Retina (tissue), 1 donor: ENCODE measurements at regions not wholly inside any gene's neighbourhood (a gene's known extent, or its start where the extent isn't known, plus 50 kb on each side); places are given as distances from the start of the nearest gene placed in this dataset.

Experiments
- DNase-seq: peaks from one replicate; pipeline ENCODE4 v3.0.0-alpha.2; 2016

DNA sequence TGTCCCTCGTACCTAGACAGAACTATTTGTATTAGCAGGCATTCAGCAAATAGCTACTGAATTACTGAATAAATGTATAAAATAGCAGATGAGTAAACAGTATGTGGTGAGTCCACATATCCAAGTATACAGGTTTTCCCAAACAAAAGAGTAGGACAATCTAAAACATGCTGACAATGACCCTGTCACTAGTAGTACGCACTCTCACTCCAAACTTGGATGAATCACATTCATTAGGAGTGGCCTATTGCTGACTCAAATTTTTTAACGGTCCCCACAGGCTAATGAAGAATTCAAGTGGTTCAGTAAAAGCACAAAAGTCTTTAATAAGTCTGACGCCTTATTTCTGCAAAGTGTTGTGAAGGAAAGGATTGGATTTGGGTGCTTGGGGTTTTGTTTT lies 449.3 kb upstream of the THBS1 start:
- no peak for DNase-seq

- DNase-seq = no peak
Observed at GRCh38 chr15:39132070-39132469, 448.8 kb upstream of the THBS1 start.

- no peak for DNase-seq
Observed at GRCh38 chr15:39132954-39133600, 447.8 kb upstream of the THBS1 start.

DNA sequence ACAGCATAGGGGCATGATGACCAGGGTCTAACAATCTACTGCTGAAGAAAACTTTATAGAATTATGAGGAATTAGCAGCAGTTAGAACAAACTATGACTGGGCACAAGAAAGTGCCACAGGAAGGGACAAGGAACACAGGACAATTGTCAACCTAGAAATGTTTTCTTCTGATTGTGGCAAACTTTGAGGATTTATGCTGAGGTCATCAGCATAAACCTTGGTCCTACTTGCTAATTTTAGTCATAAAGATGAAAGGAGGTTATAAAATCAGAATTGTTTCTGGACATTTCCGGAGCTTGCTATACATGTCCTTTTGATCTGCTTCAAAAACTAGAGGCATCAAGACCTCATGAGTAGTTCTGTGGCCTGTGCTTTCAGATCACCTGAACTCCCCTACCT lies 446.6 kb upstream of the THBS1 start:
- no peak for DNase-seq

- no peak for DNase-seq
Observed at GRCh38 chr15:39135989-39136388, 444.9 kb upstream of the THBS1 start.

DNA sequence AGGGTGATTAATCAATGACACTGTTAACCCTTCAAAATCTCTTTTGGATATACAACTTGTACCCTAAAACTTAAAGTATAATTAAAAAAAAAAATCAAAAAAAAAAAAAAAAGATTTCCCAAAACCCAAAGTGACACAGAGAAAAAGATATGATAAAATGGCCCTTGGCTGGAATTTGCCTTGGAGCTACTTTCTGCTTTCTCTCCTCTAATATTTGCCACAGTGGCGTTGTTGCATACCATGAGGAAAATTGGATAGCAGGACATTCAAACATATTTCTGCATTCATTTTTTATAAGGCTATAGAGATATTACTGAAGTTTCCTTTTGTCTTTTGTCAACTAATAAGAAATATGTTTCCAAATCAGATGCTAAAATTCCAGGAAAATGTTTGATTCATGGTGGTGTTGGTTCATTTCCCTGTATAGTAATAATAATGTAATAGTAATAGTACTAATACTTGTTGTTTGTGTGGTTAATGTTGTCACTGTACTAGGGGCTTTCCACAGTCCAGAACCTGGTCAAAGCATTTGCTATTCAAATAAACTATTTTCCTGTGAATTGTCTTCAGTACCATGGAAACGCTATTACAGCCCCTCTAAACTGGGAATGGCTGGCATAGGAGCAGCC lies 441.3 kb upstream of the THBS1 start:
- DNase-seq = no peak

DNA sequence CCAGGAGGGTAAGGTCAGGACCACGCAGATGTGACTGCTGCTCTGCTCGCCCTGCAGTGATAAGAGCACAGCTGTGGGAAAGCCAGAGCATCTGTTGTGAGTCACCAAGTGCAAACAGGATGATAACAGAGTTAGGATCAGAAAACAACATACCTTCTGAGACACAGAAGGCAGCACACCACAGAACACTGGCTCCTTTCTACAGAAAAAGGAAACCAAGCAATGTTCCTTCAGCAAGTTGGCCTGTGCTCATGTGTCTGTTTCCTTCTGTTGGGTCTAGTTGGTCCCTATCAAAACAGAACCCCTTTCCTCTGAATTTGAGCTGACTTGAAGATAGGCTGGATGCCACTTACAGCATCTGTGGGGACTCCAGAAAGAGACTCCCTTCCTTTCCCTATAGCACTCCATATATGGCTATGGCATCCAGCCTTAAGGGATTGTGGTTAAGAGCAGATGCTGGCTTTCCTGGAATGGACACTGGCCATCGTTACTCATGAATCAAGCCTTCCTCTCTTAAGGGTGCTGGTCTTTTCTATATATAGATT lies 440.7 kb upstream of the THBS1 start:
- no peak for DNase-seq

GRCh38 chr15:39142500-39142899 lies 438.4 kb upstream of the THBS1 start:
- no peak for DNase-seq

DNA sequence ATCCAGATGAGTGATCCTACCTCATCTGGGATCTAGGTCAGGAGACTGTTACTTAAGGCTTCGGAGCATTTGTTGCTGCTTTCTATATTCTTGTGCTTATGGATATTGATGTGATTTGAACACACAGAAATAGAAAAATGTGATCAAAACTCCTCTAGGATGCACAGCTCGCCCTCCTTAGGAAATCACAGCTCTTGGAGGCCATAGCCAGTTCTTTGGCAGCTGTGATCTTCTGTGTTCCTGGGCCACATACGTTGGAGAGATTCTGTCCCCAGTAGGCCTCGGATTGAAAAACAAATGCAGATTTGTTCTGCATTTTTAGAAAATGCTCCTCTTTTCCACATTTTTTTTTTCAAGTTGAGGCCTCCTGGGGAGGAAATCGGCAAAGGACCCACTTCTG lies 437.4 kb upstream of the THBS1 start:
- DNase-seq = no peak

DNA sequence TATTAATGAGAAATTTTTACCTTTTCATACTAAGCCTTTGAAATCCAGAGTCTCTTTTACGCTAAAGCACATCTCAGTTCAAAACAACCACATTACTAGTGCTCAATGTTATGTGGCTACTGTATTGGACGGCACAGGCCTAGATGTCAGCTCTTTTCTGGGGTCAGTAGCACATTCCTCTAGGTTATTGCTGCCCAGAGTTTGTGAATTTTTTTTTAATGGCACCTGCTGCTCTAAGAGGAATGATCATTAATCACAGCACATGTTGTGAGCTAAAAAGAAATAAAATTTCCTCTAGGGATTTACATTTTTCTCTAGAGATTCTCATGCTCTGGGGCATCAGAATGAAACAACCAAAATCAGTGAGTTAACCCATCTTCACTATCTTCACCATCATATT lies 436.8 kb upstream of the THBS1 start:
- no peak for DNase-seq

DNA sequence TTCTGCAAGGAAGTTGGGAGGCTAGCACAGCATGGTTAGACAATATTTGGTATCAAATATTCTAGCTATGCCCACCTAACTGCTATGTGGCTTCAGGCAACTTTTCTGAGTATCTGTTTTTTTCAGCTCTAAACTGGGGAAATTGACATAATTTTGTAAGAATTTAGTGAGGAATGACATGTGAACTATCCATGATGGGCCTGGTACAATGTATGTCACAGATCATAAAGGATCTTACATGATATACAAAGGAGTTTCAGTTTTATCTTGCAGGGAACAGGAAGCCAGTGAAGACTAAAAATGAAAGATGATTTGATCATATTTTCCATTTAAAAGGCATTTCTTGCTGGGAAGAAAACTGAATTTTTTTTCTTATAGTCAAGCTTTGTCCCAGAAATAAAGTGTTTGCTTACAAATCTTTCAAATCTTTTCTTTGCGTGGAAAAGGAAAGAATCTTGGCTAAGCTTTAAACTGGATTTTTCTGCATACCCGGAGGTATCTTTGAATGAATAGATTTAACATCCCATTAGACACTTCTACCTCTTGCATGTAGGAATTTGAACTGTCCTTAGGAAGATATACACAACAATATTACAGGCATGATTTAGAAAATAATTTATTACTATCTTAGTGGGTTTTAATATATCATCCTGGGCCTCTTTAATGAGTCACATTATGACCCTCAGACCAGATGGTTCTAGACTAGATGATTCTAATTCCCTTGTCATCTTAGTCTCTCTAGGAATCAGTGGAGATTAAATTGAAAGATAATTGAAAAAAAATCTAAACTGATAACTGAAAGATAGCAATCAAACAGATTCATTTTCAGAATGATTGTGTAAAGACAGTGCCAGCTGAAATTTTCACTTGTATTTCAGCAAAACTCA lies 436.0 kb upstream of the THBS1 start:
- no peak for DNase-seq

GRCh38 chr15:39145854-39146625 lies 434.8 kb upstream of the THBS1 start:
- no peak for DNase-seq

DNA sequence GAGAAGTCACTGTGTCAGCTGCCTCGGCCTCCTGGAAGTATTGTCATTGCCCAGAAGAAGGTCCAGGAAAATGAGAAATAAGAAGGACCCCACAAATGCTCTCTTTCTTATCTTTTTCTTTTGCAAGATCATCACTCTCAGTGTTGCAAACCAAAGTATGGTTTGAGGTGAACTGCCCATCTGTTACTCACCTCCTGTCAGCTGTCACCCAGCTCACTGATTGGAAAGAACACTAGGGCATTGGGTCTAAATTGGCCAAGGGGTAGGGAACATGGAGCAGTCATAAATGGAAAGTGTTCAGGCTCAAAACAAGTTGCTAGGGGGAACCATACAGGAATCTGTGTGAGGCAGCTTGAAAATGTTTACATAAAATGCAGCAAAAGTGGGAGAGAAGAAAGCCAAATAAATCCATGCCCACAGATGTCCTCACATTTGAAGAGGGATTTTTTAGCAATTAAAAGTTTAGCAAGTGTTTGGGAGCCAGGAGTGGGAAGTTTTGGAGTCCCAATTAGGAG lies 431.2 kb upstream of the THBS1 start:
- no peak for DNase-seq

- DNase-seq = no peak
Observed at GRCh38 chr15:39151545-39151944, 429.3 kb upstream of the THBS1 start.

GRCh38 chr15:39153058-39153714 lies 427.7 kb upstream of the THBS1 start:
- DNase-seq = no peak

DNA sequence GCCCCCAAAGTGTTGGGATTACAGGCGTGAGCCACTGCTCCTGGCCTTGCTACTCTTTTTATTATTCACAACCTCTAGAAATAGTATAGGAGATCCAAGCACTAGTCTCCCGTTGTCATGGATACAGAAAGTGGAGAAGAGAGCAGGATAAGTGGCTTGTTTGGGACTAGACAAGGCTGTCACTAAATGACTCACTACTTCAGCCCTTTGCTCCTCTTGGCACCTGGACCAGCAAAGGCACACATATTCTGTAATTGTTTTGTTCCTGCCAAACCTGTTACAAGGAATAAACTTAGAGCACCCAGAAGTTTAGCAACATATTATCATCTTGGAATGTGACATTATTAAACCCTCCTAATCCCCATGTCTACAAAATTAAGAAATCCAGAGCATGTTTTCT lies 427.2 kb upstream of the THBS1 start:
- no peak for DNase-seq

GRCh38 chr15:39154227-39154638 lies 426.6 kb upstream of the THBS1 start:
- DNase-seq = no peak

- DNase-seq = no peak
Observed at GRCh38 chr15:39154776-39155175, 426.1 kb upstream of the THBS1 start.

- DNase-seq = no peak
Observed at GRCh38 chr15:39156166-39156565, 424.7 kb upstream of the THBS1 start.

GRCh38 chr15:39156646-39157250 lies 424.1 kb upstream of the THBS1 start:
- no peak for DNase-seq

GRCh38 chr15:39157882-39158281 lies 423.0 kb upstream of the THBS1 start:
- DNase-seq = no peak

DNA sequence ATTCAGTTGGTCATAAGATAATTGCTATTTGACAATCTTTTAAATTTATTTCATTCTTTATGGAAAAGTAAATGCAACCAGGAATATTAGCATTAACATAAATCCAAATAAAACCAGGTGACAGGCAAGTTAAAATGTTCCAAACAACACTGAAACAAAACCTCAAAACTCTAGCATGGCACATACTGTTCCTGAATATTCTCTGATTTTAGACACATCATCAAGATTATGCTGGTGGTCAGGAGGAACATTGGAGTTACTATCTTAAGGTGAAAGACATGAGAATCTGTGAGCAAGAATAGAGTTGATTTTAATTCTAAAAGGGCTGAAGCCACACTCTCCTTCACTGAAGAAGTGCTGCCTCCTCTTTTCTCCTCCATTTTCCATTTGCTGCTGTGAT lies 421.0 kb upstream of the THBS1 start:
- no peak for DNase-seq
